ENCODE measurements at regions not wholly inside any gene's neighbourhood (a gene's known extent, or its start where the extent isn't known, plus 50 kb on each side); places are given as distances from the start of the nearest gene placed in this dataset.

- TF ChIP-seq, protein P1, sequence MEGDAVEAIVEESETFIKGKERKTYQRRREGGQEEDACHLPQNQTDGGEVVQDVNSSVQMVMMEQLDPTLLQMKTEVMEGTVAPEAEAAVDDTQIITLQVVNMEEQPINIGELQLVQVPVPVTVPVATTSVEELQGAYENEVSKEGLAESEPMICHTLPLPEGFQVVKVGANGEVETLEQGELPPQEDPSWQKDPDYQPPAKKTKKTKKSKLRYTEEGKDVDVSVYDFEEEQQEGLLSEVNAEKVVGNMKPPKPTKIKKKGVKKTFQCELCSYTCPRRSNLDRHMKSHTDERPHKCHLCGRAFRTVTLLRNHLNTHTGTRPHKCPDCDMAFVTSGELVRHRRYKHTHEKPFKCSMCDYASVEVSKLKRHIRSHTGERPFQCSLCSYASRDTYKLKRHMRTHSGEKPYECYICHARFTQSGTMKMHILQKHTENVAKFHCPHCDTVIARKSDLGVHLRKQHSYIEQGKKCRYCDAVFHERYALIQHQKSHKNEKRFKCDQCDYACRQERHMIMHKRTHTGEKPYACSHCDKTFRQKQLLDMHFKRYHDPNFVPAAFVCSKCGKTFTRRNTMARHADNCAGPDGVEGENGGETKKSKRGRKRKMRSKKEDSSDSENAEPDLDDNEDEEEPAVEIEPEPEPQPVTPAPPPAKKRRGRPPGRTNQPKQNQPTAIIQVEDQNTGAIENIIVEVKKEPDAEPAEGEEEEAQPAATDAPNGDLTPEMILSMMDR (IDR thresholded peaks at IDR 0.05; ENCODE audit: low read depth, low read length): no peak
- no peak for TF ChIP-seq EZH2phosphoT487 (IDR thresholded peaks at IDR 0.05; ENCODE audit: low read depth)
These were observed 425.7 kb upstream of the USP24 start for GRCh38 chr1:55640708-55641473.

Data from OCI-LY3 (cell line).